ENCODE measurements at regions not wholly inside any gene's neighbourhood (a gene's known extent, or its start where the extent isn't known, plus 50 kb on each side); places are given as distances from the start of the nearest gene placed in this dataset.

GRCh38 chr9:89893886-89894285, 289.1 kb downstream of the GADD45G start:
- TF ChIP-seq CTCF (IDR thresholded peaks at IDR 0.05): no peak

GRCh38 chr9:89896806-89897340, 292.1 kb downstream of the GADD45G start:
- no peak for TF ChIP-seq CTCF (IDR thresholded peaks at IDR 0.05)

GRCh38 chr9:89899573-89899972, 294.8 kb downstream of the GADD45G start:
- no peak for TF ChIP-seq CTCF (IDR thresholded peaks at IDR 0.05)

GRCh38 chr9:89901920-89902319, 297.1 kb downstream of the GADD45G start:
- TF ChIP-seq CTCF (IDR thresholded peaks at IDR 0.05): no peak

GRCh38 chr9:89902450-89903140, 297.8 kb downstream of the GADD45G start:
- no peak for TF ChIP-seq CTCF (IDR thresholded peaks at IDR 0.05)

- no peak for TF ChIP-seq CTCF (IDR thresholded peaks at IDR 0.05)
Observed at GRCh38 chr9:89903141-89903475, 298.3 kb downstream of the GADD45G start.

GRCh38 chr9:89905606-89906338, 301.0 kb downstream of the GADD45G start:
- no peak for TF ChIP-seq CTCF (IDR thresholded peaks at IDR 0.05)
